HG02981 (cell line): ENCODE measurements at regions not wholly inside any gene's neighbourhood (a gene's known extent, or its start where the extent isn't known, plus 50 kb on each side); places are given as distances from the start of the nearest gene placed in this dataset.
"Not testable (repeated sequence)": the region's sequence is repeated elsewhere in the genome, so short reads cannot be mapped to it uniquely, and the experiment has no call there.

Experiments used
- ATAC-seq: cut with Tn5 transposase; IDR thresholded peaks from one replicate; pipeline ENCODE4 v1.9.1; 2021; ENCODE audit warnings: mild to moderate bottlenecking, moderate library complexity; ENCODE audit not compliant: unreplicated experiment

DNA sequence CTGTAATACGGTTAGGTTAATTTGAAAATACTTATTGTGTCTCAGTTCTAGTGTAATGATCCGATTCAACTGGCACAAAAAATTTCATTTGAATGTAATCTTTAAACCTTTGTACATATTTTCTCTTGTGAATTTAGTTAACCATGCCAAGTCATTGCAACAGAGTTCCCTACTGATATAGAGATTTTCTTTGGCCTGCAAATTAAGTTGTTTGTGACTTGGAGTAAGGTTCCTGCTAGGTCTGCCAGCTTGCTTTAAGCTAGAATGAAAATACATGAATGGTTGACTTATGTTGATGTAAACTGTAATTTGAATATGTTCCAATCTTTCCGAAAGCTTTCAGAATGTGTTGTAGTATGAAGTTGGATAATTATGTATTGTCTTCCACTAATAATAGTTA lies 1004.1 kb upstream of the EDIL3 start:
- no peak for ATAC-seq

DNA sequence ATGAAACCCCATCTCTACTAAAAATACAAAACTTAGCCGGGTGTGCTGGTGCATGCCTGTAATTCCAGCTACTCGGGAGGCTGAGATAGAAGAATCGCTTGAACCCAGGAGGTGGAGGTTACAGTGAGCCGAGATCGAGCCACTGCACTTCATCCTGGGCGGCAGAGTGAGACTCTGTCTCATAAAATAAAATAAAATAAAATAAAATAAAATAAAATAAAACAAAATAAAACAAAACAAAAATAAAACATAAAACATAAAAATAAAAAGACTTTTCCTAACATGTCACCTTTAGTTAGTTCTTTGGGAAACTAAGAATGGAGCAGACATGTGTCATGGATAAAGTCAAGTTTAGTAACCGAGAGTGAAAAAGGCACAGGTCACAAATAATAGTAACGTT lies 1007.6 kb upstream of the EDIL3 start:
- not testable (repeated sequence) for ATAC-seq

DNA sequence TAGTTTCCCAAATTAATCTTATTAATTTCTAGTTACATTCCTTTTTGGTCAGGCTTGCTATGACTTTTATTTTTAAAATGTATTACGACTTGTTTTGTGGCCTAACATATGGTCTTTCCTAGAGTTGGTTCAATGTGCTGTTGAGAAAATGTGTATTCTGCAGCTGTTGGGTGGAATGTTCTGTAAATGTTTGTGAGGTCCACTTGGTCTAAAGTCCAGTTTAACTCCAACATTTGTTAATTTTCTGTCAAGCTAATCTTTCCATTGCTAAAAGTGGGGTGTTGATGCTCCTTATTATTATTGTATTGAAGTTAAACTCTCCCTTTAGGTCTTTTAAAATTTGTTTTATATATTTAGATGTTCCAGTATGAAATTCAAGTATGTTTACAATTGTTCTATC lies 1010.8 kb upstream of the EDIL3 start:
- no peak for ATAC-seq

DNA sequence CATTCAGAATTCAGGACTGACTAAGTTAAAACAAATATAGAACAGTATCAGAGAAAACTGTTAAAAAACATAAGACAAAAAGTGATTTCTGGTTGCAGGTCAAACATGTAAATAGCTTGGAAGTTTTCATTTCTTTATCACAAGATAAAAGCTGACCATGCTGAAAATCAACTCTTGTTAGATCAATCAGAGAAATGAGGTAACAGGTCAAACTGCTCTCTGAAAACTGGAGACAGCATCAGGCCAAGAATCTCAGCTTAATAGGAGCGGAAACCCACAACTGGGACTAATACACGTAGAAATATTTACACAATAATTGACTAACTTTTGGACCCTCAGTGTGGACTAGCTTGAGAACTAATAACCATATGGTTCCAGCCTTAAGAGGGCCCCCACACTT lies 1012.8 kb upstream of the EDIL3 start:
- no peak for ATAC-seq

DNA sequence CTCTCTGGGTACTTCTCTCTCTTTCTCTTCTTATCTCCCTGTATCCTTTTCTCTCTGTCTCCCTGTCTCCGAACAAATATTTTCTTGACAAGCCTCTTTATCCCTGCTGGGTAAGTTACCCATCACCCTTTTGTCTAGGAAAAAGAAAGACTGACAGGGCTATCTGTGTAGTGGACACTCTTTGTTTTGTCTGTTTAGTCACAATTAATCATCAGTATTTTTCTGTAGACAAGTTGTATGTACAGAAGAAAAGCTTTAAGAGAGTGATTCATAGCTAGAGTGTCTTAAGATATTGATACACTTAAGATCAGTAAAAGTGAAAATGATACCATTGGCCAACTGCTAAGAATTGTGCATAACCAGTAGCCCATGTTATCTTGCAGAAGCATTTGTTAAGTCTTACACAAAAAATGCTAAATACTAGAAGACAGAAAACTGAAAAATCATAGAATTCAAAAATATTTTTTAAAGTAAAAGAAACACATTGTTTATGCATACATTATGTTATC lies 1043.8 kb upstream of the EDIL3 start:
- ATAC-seq, result no peak

DNA sequence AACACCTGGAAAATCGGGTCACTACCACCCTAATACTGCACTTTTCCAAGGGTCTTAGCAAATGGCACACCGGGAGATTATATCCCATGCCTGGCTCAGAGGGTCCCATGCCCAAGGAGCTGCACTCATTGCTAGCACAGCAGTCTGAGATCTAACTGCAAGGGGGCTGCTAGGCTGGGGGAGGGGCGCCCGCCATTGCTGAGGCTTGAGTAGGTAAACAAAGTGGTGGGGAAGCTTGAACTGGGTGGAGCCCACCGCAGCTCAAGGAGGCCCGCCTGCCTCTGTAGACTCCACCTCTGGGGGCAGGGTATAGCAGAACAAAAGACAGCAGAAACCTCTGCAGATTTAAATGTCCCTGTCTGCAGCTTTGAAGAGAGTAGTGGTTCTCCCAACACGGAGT lies 1047.0 kb upstream of the EDIL3 start:
- ATAC-seq, result not testable (repeated sequence)

DNA sequence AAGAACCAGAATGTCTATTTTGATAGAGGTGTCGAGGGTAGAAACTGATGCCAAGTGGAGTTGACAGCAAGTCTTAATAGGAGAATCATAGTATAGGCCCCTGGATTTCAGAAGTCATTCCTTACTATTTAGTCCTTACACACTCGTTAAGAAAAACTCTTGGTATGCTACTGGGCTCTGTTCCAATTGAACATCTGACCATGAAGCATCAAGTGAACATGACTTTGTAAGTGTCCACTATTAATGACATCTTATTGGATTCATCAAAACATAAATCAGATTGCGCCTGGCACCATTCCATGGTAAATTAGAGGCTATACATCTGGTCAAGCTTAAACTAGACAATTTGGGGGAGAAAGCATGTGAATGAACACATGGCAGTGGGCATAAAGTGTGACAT lies 1056.5 kb upstream of the EDIL3 start:
- ATAC-seq, result no peak

DNA sequence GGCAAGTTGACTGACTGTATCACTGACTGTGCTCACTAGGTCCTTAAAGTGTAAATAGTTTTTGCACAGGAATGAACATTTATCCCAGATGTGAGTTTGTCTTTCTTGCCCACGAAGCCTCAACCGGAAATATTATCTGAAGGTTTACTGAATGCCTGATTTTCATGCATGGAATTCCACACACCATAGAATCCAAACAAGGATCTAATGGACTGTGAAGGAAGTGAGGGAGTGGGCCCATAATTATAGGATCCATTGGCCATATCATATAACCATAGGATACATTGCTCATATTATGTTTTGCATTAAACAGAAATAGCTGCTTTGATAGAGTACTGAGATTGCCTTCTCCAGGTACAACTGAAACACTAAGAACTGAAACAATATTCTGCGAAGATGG lies 1057.2 kb upstream of the EDIL3 start:
- ATAC-seq, result no peak

DNA sequence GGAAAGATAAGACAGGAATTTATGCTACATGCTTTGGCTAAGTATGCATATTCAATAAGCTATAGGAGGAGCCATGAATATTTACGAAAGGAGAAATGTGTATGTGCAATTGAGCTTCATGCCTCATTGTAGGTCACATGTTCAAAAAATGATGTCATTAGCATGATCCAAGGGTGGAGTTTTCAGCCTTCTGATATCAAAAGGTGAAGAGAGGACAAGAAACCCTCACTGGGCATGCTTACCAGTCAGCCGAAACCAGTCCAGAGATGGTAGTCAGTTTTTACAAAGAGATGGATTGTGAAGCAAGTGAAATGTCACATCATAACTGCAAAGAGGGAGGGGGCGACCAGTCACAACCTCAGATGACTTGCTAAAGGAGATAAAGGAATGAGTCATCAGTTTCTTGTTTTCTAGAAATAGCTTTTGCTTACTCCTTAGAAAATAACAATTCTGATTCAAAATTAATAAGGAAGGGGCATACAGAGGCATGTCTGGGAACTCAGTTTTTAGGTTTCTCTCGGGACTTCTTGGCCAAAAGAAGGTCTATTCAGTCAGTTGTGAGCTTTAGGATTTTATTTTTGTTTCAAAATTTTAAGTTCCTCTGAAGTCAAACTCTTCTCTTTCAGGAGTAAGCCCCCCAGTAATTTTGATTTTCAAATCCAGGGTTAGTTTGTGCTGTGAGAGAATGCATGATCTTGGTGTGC lies 1067.8 kb upstream of the EDIL3 start:
- peak; percentile 53 for ATAC-seq

DNA sequence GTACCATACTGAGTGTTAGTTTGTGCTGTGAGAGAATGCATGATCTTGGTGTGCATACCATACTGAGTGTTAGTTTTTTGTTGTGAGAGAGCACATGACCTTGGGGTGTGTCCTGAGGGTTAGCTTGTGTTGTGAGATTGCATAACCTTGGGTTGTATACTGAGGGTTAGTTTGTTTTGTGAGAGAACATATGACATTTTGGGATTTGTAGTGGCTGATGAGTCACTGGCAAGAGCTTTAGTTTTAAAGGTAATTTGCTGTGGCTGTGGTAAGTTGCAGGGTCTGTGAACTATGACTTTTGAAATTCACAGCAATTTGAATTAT lies 1068.3 kb upstream of the EDIL3 start:
- no peak for ATAC-seq

DNA sequence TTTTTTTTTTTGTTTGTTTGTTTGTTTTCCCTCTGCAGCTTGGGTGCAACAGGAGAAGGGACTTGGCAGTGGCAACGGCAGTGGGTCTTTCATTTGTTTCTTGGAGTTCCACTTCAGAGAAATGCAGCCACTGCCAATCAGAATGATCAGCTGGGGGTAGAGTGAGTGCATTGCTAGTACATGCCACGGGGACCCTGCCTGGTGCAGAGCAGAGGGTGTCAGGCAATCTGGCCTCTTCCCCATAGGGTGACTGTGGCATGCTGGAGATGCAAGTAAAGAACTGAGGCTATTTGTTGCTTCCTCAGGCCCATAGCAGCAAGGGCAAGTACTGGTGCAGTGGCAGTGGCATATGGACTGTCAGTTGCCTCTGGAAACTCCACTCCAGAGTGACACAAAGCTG lies 1073.6 kb upstream of the EDIL3 start:
- no peak for ATAC-seq

DNA sequence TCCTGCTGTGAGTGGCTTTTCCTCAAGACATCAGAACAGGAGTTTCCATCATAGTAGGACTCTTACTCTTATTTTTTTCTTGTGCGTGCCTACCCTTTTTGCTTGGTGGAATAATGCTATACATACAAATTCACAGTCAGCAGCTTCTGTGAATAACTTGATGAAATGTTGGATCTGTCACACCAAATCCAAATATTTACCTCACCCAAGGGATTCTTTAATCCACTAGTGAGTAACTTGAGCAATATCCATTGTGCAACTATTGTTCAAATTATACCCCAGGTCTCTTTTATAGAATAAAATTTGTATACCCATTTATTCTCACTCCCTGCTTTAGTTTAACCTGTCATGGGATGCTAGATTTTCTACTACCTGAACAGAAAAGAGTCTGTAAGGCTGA lies 1078.3 kb upstream of the EDIL3 start:
- no peak for ATAC-seq

DNA sequence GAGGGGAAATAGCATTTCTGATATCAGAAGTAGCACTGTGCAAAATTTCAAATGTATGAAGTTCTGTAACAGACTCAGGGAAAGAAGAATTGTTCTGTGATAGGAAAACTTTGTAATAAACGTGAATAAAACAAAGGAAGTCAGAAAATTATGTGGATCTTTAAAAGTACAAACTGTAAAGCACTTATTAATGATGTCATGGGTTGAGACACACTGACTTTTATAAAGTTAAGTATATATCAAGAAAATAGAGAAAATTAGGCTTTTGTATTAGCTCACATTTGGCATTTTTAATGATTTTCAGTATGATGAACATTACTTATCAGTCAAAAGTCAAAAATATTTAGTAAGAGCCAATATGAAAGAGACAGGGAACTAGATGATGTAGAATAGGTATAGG lies 1081.7 kb upstream of the EDIL3 start:
- ATAC-seq, result no peak

DNA sequence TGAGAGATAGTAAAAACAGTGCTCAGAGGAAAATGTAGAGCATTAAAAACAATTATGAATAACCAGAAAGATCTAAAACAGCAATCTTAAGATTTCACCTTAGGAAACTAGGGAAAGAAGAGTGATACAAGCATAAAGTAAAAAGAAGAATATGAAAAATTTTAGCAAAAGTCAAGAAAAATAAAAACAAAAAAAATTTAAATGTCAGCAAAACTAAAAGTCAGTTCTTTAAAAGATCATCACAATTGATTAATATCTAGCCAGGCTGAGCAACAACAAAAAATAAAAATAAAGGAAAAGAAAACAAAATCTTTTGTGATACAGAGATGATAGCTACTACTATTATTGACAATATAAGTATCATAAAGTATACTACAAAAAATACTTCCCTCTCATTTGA lies 1088.1 kb upstream of the EDIL3 start:
- no peak for ATAC-seq

DNA sequence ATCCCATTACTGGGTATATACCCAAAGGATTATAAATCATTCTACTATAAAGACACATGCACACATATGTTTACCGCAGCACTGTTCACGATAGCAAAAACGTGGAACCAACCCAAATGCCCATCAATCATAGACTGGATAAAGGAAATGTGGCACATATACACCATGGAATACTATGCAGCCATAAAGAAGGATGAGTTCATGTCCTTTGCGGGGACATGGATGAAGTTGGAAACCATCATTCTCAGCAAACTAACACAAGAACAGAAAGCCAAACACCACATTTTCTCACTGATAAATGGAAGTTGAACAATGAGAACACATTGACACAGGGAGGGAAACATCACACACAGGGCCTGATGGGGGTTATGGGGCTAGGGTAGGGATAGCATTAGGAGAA lies 1090.5 kb upstream of the EDIL3 start:
- not testable (repeated sequence) for ATAC-seq

DNA sequence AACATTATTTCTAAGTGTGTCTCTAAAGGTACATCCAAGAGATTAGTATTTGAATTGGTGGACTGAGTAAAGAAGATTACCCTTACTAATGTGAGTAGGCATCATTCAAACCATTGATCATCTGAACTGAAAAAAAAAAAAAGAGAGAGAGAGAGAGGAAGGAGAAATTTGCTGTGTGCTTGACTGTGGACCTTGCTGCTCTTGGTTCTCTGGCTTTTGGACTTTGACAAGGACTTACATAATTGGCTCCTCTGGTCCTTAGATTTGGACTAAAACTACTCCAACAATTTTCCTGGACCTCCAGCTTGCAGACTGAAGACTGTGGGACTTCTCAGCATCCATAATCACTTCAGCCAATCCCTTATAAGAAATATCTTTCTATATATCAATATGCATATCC lies 1091.9 kb upstream of the EDIL3 start:
- no peak for ATAC-seq

DNA sequence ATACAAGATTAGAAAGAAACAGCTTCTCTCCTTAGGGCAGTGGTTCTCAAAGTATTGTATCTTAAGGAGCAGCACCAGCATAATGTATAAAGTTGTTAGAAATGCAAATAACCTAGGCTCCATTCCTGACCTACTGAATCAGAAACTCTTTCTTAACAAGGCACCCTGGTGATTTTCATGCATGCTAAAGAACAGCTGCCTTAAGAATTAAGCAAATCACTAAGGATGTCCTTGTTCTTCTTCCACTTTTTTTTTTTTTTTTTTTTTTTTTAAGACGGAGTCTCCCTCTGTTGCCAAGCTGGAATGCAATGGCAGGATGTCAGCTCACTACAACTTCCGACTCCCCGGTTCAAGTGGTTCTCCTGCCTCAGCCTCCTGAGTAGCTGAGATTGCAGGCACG lies 1095.2 kb upstream of the EDIL3 start:
- no peak for ATAC-seq

DNA sequence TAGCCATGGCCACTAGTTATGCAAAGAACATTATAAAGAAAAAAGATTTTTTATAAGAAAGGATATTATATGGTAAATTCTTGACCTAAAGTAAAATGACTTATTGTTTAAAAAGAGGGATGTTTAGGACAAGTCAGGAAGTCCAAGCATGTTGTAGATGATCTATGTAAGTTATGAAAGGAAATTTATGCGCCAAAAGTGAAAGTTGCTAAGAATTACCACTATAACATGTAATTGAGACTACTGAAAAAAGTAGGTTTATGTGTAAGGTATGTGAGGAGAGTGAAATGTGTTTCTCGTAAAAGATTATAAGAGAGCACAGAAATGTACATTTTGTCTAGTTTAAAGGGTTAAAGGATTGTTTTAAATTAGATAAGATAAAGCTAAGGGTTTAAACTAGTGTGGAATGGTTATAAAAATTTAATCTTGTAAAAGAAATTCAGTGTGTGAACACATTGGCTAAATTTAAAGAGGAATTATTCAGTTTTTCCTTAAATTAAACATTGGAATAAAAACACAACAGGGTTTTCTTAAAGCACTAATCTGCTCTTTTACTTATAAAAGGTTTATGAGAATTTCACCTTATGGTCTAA lies 1100.4 kb upstream of the EDIL3 start:
- ATAC-seq, result no peak

DNA sequence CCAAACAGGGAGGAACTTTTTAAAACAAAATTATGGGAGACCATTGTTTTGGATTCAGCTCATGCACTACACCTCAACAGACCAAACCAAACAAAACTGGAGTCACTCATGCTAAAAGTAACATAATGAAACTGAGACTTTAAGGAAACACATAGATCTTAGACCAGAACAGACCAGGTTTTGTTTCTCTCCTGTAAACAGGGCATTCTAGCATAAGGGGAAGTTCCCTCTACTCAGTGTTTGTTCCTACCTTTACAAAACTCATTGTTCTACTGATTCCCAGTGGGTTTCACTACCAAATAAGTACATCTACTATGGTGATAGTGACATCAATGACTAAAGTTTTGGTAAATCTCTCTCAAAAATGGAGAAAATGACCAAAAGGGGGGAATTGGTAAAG lies 1103.6 kb upstream of the EDIL3 start:
- no peak for ATAC-seq

DNA sequence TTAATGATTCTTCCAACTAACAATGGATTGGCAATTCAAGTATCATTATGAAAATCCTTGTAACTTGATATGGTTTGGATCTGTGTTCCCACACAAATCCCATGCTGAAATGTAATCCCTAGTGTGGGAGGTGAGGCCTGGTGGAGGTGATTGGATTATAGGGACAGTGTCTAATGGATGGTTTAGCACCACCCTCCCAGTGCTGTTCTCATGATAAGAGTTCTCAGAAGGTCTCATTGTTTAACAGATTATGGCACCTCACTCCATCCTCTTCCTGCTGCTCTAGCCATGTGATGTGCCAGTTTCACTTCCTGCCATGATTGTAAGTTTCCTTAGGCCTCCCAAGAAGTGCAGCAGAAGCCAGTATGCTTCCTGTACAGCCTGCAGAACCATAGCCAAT lies 1116.2 kb upstream of the EDIL3 start:
- no peak for ATAC-seq

DNA sequence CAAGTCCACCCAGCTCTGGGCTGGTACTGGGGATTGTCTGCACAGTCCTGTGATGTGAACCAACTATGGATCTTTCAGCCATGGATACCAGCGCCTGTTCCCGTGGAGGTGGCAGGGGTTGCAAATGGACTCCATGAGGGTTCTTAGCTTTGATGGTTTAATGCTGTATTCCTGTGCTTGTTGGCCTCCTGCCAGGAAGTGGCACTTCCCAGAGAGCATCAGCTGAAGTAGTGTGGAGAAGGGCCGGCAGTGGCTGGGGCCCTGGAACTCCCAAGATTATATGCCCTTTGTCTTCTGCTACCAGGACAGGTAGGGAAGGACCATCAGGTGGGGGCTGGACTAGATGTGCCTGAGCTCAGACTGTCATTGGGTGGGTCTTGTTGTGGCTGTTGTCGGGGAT lies 1104.8 kb upstream of the COX7C start:
- no peak for ATAC-seq

DNA sequence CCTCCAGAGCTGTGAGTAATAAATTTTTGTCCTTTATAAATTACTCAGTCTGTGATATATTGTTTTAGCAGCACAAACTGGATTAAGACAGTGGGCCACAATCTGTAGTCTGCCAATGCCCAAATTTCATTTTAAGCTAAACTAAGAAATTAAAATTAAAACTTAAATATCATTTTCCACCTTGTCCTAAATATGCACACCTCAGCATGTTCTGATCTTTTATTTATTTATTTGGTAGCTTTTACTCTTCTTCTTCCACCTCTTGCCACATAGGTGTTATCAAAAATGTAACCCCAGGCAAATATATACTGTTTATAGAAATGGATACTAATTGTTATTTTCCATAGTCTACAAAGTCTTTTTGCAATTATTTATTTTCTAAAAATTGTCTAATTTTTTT lies 1102.2 kb upstream of the COX7C start:
- ATAC-seq, result no peak

DNA sequence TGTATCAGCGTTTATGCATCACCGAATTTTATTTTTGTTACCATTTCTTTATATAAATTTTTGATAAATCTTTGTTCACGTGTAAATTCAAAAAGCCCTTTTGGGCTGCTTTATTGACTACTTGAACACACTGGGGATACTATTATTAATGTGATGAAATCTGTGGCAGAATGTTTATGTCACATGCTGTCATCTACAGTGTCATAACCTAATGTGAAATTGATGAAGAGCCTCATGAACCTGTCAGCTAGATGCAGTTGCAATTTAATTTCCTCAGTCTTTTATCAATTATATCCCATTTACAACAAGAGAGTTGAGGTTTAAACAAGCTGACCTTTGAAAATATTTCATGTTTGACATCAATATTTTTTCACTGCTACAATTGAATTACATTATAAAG lies 1100.4 kb upstream of the COX7C start:
- ATAC-seq, result no peak
